HG03571 (cell line): ENCODE measurements at regions not wholly inside any gene's neighbourhood (a gene's known extent, or its start where the extent isn't known, plus 50 kb on each side); places are given as distances from the start of the nearest gene placed in this dataset.

ENCODE experiments used
- ATAC-seq: cut with Tn5 transposase; IDR thresholded peaks from one replicate; pipeline ENCODE4 v1.9.1; 2021; ENCODE audit not compliant: unreplicated experiment

DNA sequence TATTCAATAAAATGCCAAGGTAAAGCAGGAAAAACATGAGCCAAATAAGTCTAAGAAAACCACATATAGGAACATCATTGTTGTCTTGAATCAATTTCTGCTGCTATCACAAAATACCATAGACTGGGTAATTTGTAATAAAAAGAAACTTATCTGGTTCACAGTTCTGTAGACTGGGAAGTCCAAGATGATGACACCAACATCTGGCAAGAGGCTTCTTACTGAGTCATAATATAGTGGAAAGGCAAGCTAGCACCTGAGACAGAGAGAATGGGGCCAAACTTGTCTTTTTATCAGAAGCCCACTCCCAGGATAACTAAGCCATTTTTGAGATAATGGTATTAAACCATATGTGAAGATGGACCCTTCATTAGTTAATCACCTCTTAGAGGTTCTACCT, 975.9 kb downstream of the FLRT2 start:
- ATAC-seq: no peak

DNA sequence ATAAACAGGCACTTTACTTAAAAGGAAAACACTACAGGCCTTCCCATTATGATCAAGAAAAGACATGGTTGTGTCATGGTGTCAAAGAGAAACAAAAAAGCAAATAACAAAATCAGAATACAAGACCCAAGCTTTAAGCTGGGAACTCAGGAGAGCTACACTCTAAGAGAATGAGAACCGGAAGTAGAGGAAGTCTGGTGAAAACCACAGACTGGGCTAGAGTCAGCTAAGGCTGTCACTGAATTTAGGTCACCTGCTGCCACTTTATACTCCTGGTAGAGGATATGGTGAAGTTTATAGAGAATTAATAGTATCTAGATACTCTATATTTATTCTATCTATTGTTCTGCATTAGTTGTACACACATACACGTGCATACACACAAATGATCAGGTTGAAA, 971.7 kb downstream of the FLRT2 start:
- ATAC-seq: no peak

DNA sequence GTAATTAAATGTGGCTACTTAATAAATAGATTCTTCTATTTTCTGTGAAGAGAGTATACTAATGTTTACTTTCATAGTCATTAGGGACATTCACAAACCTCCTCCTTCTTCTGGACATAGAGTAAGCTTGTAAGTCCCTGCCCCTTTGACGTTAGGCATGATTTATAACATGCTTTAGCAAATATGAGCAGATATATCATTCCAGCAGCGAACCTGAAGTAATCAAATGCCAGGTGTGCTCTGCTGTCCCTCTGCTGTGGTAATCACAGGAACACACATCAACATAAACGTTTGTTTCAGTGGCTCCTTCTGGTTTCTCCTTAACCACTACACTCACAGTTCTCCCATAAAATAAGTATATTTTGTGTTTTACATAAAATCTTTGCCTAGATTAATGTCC, 961.8 kb downstream of the FLRT2 start:
- ATAC-seq: no peak

DNA sequence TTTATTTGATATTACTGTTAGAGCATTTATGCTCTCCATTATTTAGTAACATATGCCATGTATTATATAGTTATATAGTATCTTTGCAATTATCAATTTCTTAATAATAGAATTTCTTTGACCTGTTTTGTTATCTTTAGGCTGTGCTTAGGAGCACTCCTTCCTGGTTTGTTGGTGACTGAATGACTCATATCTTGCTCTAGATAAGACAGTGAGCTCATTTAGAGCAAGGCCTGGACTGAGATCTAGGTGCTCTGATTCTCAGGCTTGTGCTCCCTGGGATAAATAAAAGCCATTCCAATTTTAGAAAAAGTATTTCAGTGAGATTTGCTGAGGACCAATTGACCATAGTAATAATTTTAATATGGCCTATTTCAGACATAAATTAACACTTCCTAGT, 951.2 kb downstream of the FLRT2 start:
- ATAC-seq: no peak

GRCh38 chr14:86464341-86464740, 934.4 kb downstream of the FLRT2 start:
- ATAC-seq: no peak

DNA sequence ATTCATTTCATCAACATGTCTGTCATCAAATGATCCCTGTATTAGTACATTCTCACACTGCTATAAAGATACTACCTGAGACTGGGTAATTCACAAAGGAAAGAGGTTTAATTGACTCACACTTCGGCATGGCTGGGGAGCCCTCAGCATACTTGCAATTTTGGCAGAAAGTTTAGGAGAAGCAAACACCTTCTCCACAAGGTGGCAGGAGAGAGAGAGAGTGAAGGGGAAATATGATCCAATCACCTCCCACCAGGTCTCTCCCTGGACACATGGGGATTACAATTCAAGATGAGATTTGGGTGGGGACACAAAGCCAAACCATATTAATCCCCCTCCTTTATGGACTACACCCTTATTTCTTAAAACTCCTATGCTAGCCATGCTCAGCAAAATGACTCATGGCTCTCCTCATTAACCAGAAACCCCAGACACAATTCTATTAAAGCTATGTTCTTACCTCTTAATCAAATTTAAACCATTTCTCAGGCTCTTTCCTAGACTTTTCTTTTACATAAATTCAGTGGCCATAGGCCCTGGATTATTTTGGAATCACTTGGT, 932.3 kb downstream of the FLRT2 start:
- ATAC-seq: no peak

DNA sequence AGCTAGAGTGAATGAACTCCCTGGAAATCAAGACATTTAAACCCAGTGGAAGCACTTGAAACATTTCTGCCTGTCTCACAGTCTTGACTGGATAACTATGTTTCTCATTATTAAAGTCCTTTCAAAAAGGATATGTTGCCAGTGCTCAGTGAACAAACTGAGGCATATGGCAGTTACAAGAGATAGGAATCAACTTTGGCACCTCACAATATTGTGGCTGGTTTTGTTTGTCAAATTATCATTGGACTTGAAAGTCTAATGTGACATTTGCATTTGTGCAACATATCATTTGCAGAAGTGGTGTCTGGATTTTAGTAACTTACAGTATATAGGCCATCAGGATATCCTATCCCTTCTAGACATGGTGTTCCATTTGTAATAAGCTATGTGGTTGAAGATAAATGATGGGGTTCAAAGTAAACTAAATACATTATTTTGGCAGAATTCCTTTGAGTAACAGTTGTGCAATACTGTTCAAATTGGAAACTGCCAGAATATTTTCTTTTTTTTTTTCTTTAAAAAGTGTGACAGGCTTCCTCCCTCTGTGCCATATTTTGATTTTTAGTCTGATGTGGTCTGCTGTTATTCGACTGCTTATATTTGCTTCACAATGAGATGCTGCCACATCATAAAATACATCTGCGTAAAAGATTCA, 927.7 kb downstream of the FLRT2 start:
- no peak for ATAC-seq

DNA sequence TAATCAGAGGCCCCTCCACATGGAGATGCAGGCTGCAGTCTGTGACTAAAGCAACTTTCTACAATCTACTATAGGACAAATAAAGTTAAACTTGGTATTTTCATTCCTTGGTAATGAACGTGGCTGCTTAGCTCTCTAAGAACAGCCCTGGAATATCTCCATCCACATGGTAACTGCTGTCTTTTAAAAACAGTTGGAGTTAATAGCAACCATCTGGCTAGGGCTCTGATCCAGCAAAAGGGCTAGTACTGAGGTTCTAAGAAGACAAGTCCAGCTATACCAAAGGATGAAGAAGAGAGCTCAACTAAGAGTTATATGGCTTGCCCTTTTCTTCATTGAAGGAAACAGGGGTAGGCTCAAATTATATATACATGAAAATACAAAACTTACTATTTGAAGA, 920.1 kb downstream of the FLRT2 start:
- no peak for ATAC-seq

GRCh38 chr14:86442135-86442534, 912.2 kb downstream of the FLRT2 start:
- no peak for ATAC-seq

DNA sequence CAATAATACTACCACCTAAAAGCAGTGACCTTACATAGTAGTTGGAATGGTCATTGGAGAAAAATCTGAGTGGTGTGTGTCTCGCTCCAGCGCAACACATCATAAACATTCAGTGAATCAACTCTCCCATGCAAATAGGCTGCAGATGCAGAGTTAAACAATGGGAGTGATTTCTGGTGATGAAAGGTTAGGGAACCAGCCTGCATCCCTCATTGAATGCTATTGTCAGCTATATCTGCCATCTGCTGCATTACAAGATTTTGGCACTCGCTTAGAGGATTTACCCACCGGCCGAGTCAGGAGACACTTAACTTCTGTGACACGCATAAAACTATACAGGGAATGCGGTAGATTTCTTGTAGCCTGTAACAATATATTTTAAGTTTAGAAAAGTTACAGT, 900.9 kb downstream of the FLRT2 start:
- no peak for ATAC-seq

DNA sequence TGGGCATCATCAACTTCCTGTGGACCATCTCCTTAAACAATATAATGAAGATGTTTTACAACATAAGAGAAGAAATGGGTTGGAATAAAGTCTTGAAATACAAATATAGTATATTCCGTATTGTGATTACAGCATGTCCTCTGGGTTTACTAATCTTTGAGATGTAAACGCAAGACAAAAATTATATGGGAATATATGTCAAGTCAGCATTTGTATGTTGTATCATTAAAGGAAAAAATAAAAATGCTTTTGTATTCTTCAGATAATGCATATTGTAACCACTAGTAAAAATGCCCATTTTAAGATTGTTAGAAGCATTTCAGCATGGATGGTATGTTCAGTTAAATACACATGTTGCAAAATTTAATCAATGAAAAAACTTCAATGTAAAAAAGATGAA, 893.3 kb downstream of the FLRT2 start:
- no peak for ATAC-seq

GRCh38 chr14:86420131-86420530, 890.2 kb downstream of the FLRT2 start:
- no peak for ATAC-seq

- ATAC-seq: no peak
These were observed 884.2 kb downstream of the FLRT2 start for GRCh38 chr14:86414146-86414545.

DNA sequence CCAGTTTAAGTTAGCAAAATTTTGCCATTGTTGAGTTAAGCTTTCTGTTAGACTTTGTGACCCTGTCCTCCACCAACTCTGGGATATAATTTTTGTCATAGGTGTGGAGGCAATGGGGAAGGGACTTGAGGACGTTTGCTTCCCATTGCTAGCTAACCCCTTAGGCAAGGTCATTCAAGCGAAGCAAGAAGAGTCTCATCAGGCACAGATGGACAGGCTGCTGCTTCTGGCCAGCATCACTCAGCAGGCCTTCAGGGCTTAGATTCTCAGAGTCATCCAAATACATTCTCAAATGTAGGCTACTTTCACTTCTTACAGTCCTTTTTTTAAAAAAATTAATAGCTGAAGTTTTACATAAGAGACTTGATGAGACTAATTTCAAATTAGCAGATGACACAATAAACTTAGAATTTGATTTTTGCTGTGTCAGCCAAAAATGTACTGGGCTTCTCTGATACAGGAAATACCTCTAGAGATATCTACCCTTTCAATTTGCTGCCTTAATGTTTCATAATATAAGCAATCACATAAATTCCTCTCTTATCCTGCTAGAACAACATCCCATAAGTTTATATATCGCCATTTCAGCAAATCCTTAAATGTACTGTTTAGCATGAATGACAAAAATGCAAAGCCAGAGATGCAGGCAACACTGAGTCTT, 875.2 kb downstream of the FLRT2 start:
- no peak for ATAC-seq

DNA sequence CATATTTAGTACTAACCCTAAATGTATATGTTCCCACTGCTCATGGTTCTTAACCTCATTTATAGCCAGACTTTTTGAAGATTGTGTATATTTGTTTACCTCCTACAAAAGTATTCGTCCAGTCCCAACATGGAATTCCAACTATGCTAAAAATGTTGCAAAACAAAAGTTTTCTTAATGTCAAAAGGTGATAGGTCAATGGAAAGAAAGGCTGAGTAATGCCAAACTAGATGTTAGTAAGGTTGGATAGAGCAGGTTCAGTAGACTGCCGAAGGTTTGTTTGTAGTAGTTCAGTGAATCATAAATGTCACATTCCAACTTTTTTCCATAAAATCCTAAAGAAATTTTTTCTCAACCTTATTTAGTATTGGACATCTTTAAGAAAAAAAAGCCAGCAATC, 874.5 kb downstream of the FLRT2 start:
- no peak for ATAC-seq

DNA sequence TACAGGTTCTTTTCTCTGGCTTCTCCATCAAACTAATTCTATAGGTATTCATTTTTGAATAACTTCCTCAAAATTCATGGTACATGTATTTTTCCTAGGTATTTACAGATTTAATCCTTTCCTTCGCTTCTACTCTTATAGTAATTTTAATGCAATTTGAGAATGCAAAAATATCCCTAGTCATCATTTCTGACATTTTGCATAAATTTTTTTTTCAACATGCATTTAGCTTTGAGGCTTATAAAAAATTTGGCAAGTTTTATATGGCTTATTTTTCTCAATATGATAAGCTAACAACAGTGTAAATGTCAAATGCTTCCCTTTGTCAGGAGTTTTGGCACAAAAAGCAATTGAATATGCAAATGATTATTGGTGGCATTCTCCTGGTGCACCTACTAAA, 872.6 kb downstream of the FLRT2 start:
- ATAC-seq: no peak

DNA sequence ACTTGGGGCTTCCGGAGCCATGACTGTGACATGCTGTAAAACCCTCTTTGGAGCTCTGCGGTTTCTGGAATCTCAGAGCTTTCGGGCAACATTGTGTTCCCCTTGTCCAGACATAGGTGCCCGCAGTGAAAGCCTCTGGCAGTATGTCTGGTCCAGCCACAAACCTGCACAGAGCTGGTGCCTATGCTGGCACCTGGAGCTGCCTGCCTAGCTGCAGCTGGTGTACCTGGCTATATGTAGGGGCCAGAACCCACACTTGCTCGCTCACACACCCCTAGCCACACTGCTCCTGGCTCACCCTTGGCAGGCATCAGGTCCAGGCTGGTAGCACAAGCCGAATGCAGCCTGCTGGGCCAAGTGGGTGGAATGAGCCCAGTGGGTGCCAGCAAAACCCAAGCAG, 861.1 kb downstream of the FLRT2 start:
- no peak for ATAC-seq

- no peak for ATAC-seq
These were observed 858.3 kb downstream of the FLRT2 start for GRCh38 chr14:86388216-86388615.

DNA sequence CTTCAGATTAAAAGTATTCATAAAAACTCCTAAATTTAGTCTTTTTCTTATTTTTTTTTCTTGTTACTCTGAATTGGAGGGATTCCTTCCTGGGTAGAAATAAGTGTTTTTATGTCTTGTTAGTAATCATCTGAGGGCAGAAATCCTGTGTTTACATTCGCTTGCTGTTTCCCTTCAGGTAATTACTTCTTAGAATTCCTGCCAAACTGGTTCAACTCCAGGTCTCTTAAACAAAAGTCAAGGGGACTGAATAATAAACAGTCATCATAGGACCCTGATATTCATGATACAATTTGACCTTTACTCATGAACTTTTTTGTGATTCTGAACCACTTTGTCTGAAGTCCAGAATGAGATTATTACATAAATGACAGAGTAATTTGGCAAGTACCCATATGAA, 843.9 kb downstream of the FLRT2 start:
- ATAC-seq: no peak

DNA sequence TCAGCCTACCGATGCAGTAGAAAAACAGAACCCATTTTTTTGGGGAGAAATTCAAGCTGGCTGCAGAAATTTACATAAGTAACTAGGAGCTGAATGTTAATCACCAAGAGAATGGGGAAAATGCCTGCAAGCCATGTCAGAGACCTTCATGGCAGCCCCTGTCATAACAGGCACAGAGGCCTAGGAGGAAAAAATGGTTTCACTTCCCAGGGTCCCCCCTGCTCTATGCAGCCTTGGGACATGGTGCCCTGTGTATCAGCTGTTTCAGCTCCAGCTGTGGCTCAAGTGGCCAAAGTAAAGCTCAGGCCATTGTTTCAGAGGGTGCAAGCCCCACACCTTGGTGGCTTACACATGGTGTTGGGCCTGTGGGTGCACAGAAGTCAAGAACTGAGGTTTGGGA, 842.5 kb downstream of the FLRT2 start:
- ATAC-seq: no peak

GRCh38 chr14:86364634-86365033, 834.7 kb downstream of the FLRT2 start:
- no peak for ATAC-seq

- ATAC-seq: no peak
These were observed 833.6 kb downstream of the FLRT2 start for GRCh38 chr14:86363576-86363975.

GRCh38 chr14:86363047-86363446, 833.1 kb downstream of the FLRT2 start:
- no peak for ATAC-seq
